ENCODE measurements at regions not wholly inside any gene's neighbourhood (a gene's known extent, or its start where the extent isn't known, plus 50 kb on each side); places are given as distances from the start of the nearest gene placed in this dataset.

DNA sequence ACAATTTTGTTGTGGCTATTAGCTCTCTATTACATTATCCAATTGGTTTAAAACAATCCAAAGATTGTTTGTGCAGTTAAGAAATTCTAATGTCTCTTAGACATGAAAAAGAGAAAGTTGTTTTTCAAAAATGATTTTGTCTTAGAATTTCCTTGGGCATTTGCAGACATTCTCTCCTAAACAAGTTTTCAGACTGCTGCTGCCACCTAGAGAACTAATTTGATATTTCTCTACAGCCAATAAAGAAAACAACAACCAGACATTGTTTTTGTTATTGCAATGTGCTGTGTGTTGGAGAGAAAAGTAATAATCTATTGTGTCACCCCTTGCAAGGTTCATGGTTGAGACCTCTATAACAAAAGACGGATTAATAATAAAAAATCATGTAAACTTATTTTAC, 119.0 kb upstream of the SYT4 start:
- H3K4me3 ChIP-seq (ENCODE audit: low read depth, poor library complexity, severe bottlenecking) = no peak overlapping the region
- TF ChIP-seq, protein P1, sequence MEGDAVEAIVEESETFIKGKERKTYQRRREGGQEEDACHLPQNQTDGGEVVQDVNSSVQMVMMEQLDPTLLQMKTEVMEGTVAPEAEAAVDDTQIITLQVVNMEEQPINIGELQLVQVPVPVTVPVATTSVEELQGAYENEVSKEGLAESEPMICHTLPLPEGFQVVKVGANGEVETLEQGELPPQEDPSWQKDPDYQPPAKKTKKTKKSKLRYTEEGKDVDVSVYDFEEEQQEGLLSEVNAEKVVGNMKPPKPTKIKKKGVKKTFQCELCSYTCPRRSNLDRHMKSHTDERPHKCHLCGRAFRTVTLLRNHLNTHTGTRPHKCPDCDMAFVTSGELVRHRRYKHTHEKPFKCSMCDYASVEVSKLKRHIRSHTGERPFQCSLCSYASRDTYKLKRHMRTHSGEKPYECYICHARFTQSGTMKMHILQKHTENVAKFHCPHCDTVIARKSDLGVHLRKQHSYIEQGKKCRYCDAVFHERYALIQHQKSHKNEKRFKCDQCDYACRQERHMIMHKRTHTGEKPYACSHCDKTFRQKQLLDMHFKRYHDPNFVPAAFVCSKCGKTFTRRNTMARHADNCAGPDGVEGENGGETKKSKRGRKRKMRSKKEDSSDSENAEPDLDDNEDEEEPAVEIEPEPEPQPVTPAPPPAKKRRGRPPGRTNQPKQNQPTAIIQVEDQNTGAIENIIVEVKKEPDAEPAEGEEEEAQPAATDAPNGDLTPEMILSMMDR (IDR thresholded peaks at IDR 0.05) = no peak
- TF ChIP-seq POLR2A (IDR thresholded peaks at IDR 0.05) = no peak
- 2 to 26% methylated on average over 1 of the region's 1 CpG for WGBS, 2 donors
- intact Hi-C loops (cut with DNase I; ENCODE audit: low total_unique reads) = no loop called here
- no peak for DNase-seq (ENCODE audit: low spot score in 2 of 2)

DNA sequence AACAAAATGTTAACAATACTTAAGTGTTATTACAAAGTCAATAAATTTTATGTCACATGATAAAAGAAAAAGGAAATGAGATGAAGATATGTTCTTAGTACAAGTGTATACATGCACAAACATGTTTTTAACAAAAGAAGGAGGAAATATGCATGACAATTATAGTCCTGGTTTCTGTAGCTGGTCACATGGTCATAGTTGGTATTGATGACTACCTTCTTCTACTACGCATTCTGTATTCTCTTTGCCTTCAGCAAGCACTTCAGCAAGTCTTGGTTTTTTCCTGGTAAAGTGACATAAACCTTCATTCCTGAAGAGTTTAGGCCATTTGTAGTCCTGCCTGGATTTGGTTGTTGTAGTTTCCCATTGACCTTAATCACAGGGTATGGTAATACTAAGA, 121.3 kb upstream of the SYT4 start:
- TF ChIP-seq, protein P1 (IDR thresholded peaks at IDR 0.05) = no peak
- TF ChIP-seq POLR2A (IDR thresholded peaks at IDR 0.05) = no peak
- H3K4me3 ChIP-seq (ENCODE audit: low read depth, poor library complexity, severe bottlenecking) = no peak overlapping the region
- WGBS, 2 donors = 83 to 93% methylated on average over 1 of the region's 1 CpG
- no peak for DNase-seq (ENCODE audit: low spot score in 2 of 2)
- intact Hi-C loops (cut with DNase I; ENCODE audit: low total_unique reads) = no loop called here

DNA sequence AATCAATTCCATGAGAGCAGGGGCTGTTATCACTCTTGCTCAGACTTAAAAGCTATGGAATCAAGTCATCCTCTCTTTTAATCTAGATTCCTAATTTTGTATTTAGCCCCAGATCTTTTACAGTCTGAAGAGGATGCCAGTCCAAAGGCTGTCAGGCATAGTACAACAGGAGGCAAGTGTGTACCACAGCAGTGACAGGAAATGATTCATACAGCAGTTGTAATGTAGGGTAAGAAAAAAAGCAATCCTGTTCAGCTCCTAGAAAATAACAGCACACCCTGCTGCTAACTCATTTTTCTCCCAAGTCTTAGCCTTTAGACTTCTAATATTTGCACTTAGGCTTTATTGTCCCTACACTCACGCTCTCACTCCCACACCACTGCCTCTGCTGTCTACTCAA, 127.8 kb upstream of the SYT4 start:
- H3K4me3 ChIP-seq (ENCODE audit: low read depth, poor library complexity, severe bottlenecking) = no peak overlapping the region
- WGBS, 2 donors = 70 to 78% methylated on average over 1 of the region's 1 CpG
- DNase-seq (ENCODE audit: low spot score in 2 of 2) = no peak
- TF ChIP-seq POLR2A (IDR thresholded peaks at IDR 0.05) = no peak
- TF ChIP-seq, protein P1 (IDR thresholded peaks at IDR 0.05) = no peak
- intact Hi-C loops (cut with DNase I; ENCODE audit: low total_unique reads) = no loop called here

DNA sequence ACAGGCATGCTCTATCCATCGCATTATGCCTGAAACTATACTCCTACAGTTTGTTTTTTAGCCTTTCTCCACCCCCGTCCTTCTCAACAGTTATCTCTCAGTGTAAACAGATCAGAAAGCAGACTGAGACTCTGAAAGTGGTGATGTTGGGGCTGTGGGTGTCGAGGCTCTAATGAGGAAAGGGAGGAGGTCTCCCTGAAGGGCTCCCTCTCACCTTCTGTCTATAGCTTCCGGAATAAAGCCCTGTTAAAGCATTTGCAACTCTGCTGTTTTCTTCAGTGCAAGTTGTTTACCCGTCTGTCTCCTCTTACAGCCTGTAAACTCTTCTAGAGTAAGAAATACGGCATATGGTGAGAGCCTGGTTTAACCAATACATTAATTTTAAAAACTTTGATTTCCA, 136.7 kb upstream of the SYT4 start:
- 38 to 44% methylated on average over 6 of the region's 6 CpGs for WGBS, 2 donors
- TF ChIP-seq, protein P1 (IDR thresholded peaks at IDR 0.05) = no peak
- no peak for TF ChIP-seq POLR2A (IDR thresholded peaks at IDR 0.05)
- intact Hi-C loops (cut with DNase I; ENCODE audit: low total_unique reads) = no loop called here

DNA sequence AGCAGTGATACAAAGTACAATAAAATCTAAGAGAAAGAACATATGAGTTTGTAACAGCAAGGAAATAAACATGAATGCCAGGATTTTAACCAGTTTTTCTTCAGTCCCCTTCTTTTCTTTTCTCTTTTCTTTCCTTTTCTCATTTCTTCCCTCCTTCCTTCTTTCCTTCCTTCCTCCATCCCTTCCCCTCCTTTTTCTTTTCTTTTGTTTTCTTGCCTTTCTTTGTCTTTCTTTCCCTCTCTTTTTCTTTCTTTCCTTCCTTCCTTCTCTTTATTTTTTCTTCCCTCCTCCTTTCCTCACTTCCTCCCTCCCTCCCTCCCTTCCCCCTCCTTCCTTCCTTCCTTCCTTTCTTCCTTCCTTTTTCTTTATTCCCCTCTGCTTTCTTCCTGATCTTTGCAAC, 142.8 kb upstream of the SYT4 start:
- H3K4me3 ChIP-seq (ENCODE audit: low read depth, poor library complexity, severe bottlenecking) = no peak overlapping the region
- TF ChIP-seq, protein P1 (IDR thresholded peaks at IDR 0.05) = no peak
- TF ChIP-seq POLR2A (IDR thresholded peaks at IDR 0.05) = no peak
- DNase-seq (ENCODE audit: low spot score in 2 of 2) = no peak
- intact Hi-C loops (cut with DNase I; ENCODE audit: low total_unique reads) = no loop called here

More for the DNA sequence above, 136.7 kb upstream of the SYT4 start:
- H3K4me3 ChIP-seq (ENCODE audit: low read depth, poor library complexity, severe bottlenecking) = no peak overlapping the region
- no peak for DNase-seq (ENCODE audit: low spot score in 2 of 2)

DNA sequence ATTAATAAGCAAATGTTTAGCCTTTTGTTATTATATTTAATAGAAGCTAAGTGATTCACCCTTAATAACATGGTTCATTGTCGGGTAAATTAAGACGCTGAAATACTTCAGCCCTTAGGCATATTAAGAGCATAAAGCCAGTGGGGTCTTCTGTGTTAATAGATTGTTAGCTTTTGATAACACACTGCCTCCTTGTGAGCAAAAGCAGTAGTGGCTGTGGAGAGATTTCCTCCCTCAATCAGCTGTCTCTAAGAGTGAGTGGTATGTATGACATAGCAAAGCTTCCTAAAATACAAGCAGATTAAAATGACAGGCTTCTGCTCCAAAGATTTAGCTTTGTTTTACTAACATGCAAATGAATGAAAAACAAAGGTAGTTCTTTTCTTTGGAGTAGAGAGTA, 143.7 kb upstream of the SYT4 start:
- no peak for DNase-seq (ENCODE audit: low spot score in 2 of 2)
- intact Hi-C loops (cut with DNase I; ENCODE audit: low total_unique reads) = no loop called here
- 63 to 71% methylated on average over 2 of the region's 2 CpGs for WGBS, 2 donors
- TF ChIP-seq, protein P1 (IDR thresholded peaks at IDR 0.05) = no peak
- no peak for TF ChIP-seq POLR2A (IDR thresholded peaks at IDR 0.05)
- H3K4me3 ChIP-seq (ENCODE audit: low read depth, poor library complexity, severe bottlenecking) = no peak overlapping the region
